Choroid plexus epithelial cell (primary cell): ENCODE measurements at regions not wholly inside any gene's neighbourhood (a gene's known extent, or its start where the extent isn't known, plus 50 kb on each side); places are given as distances from the start of the nearest gene placed in this dataset.

ENCODE experiments used
- DNase-seq: peaks from one replicate; pipeline ENCODE4 v3.0.0-alpha.2; 2010; ENCODE audit warnings: low read depth
- H3K4me3 ChIP-seq: 2 replicates; pipeline ENCODE4 v1.5.1; 2011; ENCODE audit warnings: low read depth, mild to moderate bottlenecking, control low read depth, low read length, moderate library complexity
- TF ChIP-seq, protein P1 (sequence below): conservative IDR thresholded peaks from 2 replicates; pipeline ENCODE4 v1.5.1; 2011; ENCODE audit warnings: low read depth, mild to moderate bottlenecking, control low read depth, inconsistent platforms, low read length, moderate library complexity

DNA sequence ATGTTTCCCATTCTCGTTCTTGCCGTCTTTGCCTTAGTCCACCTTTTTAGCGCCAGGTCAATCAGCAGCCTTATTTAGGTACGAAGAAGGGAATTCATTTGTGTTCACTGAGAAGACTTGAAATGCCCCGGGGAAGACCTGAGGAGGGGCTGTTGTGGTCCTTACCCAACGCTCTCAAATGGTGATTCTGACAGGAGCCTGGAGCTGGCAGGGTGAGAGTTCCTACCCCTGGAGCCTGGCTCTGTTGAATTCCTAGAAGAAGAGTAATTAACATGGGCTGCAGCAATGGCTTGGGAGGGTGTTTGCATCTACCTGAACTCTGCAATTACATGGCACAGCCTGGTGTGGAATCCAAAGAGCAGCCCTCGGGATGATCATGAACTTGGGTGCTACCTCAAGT lies 76.9 kb upstream of the DSCAM start:
- no peak overlapping the region for H3K4me3 ChIP-seq
- TF ChIP-seq, protein P1, sequence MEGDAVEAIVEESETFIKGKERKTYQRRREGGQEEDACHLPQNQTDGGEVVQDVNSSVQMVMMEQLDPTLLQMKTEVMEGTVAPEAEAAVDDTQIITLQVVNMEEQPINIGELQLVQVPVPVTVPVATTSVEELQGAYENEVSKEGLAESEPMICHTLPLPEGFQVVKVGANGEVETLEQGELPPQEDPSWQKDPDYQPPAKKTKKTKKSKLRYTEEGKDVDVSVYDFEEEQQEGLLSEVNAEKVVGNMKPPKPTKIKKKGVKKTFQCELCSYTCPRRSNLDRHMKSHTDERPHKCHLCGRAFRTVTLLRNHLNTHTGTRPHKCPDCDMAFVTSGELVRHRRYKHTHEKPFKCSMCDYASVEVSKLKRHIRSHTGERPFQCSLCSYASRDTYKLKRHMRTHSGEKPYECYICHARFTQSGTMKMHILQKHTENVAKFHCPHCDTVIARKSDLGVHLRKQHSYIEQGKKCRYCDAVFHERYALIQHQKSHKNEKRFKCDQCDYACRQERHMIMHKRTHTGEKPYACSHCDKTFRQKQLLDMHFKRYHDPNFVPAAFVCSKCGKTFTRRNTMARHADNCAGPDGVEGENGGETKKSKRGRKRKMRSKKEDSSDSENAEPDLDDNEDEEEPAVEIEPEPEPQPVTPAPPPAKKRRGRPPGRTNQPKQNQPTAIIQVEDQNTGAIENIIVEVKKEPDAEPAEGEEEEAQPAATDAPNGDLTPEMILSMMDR, result no peak
- DNase-seq, result no peak

DNA sequence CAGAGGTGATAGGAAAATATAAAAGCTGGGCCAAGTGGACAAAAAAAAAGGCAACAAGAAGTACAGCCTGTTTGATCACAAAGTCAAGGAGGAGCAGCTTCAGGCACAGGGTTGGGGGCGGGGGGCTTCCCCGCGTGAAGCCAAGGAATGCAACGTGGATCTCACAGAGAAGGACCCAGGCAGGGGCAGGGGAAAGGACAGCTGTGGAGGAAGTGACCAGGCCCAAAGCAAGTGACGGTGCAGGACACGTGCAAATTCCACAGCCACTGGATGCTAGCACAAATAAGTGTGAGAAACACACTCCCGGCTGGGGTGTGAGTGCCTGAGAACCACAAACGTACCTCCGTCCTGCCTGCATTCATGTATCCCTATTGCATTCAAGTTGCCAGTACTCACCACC lies 77.7 kb upstream of the DSCAM start:
- no peak for DNase-seq
- TF ChIP-seq, protein P1, result no peak
- no peak overlapping the region for H3K4me3 ChIP-seq

DNA sequence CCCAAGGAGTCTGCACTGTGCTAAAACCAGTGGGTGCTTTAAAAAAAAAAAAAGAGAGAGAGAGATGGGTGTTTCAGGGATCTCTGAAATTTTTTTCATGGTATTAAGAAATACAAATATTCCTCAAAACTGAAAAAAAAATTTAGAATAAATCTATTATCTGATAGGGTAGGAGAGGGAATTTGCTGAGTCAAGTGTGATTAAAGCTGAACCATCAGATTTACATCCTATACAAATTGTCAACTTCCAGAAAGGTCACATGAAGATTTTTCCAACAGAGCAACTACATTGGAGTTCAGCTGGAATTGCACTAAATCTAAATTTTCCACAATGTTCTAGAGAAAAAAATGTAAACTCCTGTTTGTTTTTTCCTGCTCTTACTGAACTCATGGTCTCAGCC lies 79.3 kb upstream of the DSCAM start:
- DNase-seq, result no peak
- H3K4me3 ChIP-seq, result no peak overlapping the region
- TF ChIP-seq, protein P1, result no peak

DNA sequence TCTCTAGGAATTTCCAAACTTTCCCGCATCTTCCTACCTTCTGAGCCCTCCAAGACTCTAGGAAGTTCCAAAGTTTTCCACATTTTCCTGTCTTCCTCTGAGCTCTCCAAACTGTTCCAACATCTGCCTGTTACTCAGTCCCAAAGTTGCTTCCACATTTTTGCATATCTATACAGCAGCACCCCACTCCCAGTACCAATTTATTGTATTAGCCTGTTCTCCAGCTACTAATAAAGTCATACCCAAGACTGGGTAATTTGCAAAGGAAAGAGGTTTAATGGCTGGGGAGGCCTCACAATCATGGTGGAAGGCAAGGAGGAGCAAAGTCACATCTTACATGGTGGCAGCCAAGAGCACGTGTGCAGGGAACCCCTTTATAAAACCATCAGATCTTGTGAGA lies 82.9 kb upstream of the DSCAM start:
- TF ChIP-seq, protein P1, result no peak
- no peak for DNase-seq
- no peak overlapping the region for H3K4me3 ChIP-seq

DNA sequence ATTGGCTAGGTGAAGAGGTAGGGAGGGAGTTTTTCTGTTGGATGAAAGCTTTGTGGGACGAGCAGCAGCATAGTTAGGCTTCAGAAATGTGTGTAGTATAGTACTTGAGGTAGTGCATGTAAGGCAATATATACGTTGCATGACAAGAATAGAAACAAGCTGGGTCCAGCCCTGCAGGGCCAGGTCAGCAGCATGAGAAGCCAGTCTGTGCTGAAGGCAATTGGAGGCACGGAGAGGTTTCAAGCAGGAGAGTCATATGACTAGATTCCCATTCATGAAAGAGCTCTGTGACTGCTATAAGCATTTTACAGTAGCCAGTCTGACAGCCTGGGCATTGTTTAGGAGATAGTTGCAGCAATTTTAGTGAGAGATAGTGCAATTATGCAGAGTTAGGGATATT lies 84.2 kb upstream of the DSCAM start:
- TF ChIP-seq, protein P1, result no peak
- H3K4me3 ChIP-seq, result no peak overlapping the region
- DNase-seq, result no peak

DNA sequence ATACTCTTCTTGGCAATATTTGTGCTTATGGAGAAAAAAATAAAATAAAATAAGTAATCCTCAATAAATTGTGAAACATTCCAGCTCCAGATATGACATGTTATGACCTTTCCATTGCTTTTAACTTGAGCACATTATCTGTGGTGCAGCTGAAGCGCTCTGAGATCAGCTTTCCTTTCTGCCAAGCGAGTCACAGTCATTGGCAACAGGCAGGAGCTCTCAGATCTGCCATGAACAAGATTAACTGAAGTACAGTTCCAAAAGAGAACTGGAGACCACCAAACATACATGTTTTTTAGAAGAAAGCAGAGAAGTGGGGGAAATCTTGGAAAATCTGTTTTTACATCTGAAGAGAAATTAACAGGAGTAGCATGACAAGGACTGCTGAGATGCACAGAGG lies 89.2 kb upstream of the DSCAM start:
- H3K4me3 ChIP-seq, result no peak overlapping the region
- TF ChIP-seq, protein P1, result no peak
- DNase-seq, result no peak

DNA sequence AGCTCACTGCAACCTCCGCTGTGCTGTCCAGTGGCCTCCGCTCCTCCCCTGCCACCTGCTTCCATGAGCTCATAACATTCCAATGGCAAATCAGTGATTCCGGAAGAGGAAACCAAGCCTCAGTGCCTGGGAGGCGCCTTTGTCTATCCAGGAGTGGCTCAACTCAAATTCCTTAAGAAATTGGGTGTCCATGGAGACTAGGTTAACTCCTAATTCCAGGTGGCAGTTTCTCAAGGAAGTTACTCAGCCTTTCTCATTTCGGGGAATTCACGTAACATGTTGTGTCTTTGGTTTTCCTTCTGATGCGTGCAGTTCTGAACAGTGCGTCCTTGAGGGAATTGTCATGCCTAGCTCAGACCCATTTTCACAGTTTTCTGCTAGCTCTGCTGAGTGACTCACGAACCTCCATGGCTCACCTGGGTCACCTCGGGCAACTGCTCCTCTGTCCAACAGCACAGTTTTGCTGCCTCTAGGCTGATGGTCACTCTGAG lies 89.9 kb upstream of the DSCAM start:
- no peak for DNase-seq
- TF ChIP-seq, protein P1, result no peak
- no peak overlapping the region for H3K4me3 ChIP-seq
